Neural progenitor cell (in vitro differentiated cells): ENCODE measurements at regions not wholly inside any gene's neighbourhood (a gene's known extent, or its start where the extent isn't known, plus 50 kb on each side); places are given as distances from the start of the nearest gene placed in this dataset.

Experiments used
- DNase-seq: peaks from one replicate; pipeline ENCODE4 v3.0.0-alpha.2; 2016; ENCODE audit warnings: low spot score
- H2AFZ ChIP-seq: fragments of 200-600 bp; sonication (generic); replicated peaks from 2 replicates; pipeline ENCODE4 v1.6.1; 2016; ENCODE audit warnings: antibody characterized with exemption
- H3F3A ChIP-seq: fragments of 200-600 bp; sonication (generic); 2 replicates; pipeline ENCODE4 v1.6.1; 2016; ENCODE audit warnings: antibody characterized with exemption, low read depth
- H3K27ac ChIP-seq: fragments of 200-600 bp; sonication (generic); 2 replicates; pipeline ENCODE4 v1.5.1; 2016; ENCODE audit warnings: mild to moderate bottlenecking
- H3K27me3 ChIP-seq: fragments of 200-600 bp; sonication (generic); 2 replicates; pipeline ENCODE4 v1.6.1; 2016; ENCODE audit warnings: mild to moderate bottlenecking, moderate library complexity
- H3K36me3 ChIP-seq: fragments of 200-600 bp; sonication (generic); 2 replicates; pipeline ENCODE4 v1.5.1; 2016
- H3K4me1 ChIP-seq: fragments of 200-600 bp; sonication (generic); 2 replicates; pipeline ENCODE4 v1.6.1; 2016; ENCODE audit warnings: mixed run types
- H3K4me2 ChIP-seq: fragments of 200-600 bp; sonication (generic); 2 replicates; pipeline ENCODE4 v1.6.1; 2016
- H3K4me3 ChIP-seq: fragments of 200-600 bp; sonication (generic); 2 replicates; pipeline ENCODE4 v1.5.1; 2016
- H3K79me2 ChIP-seq: fragments of 200-600 bp; sonication (generic); 2 replicates; pipeline ENCODE4 v1.6.1; 2016; ENCODE audit warnings: low read depth
- H3K9ac ChIP-seq: fragments of 200-600 bp; sonication (generic); 2 replicates; pipeline ENCODE4 v1.6.1; 2016
- H3K9me3 ChIP-seq: fragments of 200-600 bp; sonication (generic); 2 replicates; pipeline ENCODE4 v1.5.1; 2016; ENCODE audit warnings: low read depth
- H4K20me1 ChIP-seq: fragments of 200-600 bp; sonication (generic); 2 replicates; pipeline ENCODE4 v1.6.1; 2016; ENCODE audit warnings: low read depth
- H3K27ac Mint-ChIP-seq: 3 replicates; pipeline ENCODE4 v1.8.0; 2021; ENCODE audit warnings: mixed read lengths
- H3K27me3 Mint-ChIP-seq: 2 replicates; pipeline ENCODE4 v1.8.0; 2022; ENCODE audit warnings: low read depth, mild to moderate bottlenecking, inconsistent platforms, moderate library complexity, mixed read lengths; ENCODE audit not compliant: insufficient read depth
- H3K36me3 Mint-ChIP-seq: 3 replicates; pipeline ENCODE4 v1.8.0; 2021; ENCODE audit warnings: mixed read lengths
- H3K4me1 Mint-ChIP-seq: 3 replicates; pipeline ENCODE4 v1.8.0; 2021; ENCODE audit warnings: mixed read lengths
- H3K4me3 Mint-ChIP-seq: 3 replicates; pipeline ENCODE4 v1.8.0; 2021; ENCODE audit warnings: mild to moderate bottlenecking, moderate library complexity, mixed read lengths
- H3K9me3 Mint-ChIP-seq: 3 replicates; pipeline ENCODE4 v1.8.0; 2020; ENCODE audit warnings: mixed read lengths
- CTCF ChIP-seq: fragments of 200-600 bp; sonication (generic); IDR thresholded peaks from 2 replicates; pipeline ENCODE4 v1.5.1; 2017; ENCODE audit warnings: antibody characterized with exemption, mild to moderate bottlenecking
- EZH2 ChIP-seq: fragments of 200-600 bp; sonication (generic); IDR thresholded peaks from 2 replicates; pipeline ENCODE4 v1.6.1; 2017; ENCODE audit warnings: antibody characterized with exemption, mild to moderate bottlenecking, moderate library complexity
- EZH2phosphoT487 ChIP-seq: fragments of 200-600 bp; sonication (generic); IDR thresholded peaks from 2 replicates; pipeline ENCODE4 v1.6.1; 2017; ENCODE audit warnings: antibody characterized with exemption

- no peaks in the 10 kb centered on the region for H4K20me1 ChIP-seq
- TF ChIP-seq EZH2, result no peak
- TF ChIP-seq CTCF, result no peak
- no peak for TF ChIP-seq EZH2phosphoT487
- H3K4me1 Mint-ChIP-seq, result peaks cover 6% of the 10 kb centered on the region
These were observed 261.8 kb downstream of the KLF12 start for GRCh38 chr13:73872397-73872796.

GRCh38 chr13:73870970-73871935 is 263.0 kb downstream of the KLF12 start:
- no peaks in the 10 kb centered on the region for H3K9me3 Mint-ChIP-seq
- no peak overlapping the region for H3K4me2 ChIP-seq
- H3F3A ChIP-seq, result no peaks in the 10 kb centered on the region
- H3K4me1 ChIP-seq, result peaks cover 8% of the 10 kb centered on the region
- no peak overlapping the region for H3K9ac ChIP-seq
- peaks cover 6% of the 10 kb centered on the region for H3K4me1 Mint-ChIP-seq
- no peaks in the 10 kb centered on the region for H4K20me1 ChIP-seq
- H3K27me3 ChIP-seq, result no peaks in the 10 kb centered on the region
- H2AFZ ChIP-seq, result no peak overlapping the region
- H3K79me2 ChIP-seq, result no peaks in the 10 kb centered on the region
- no peak for DNase-seq
- H3K27ac Mint-ChIP-seq, result no peak overlapping the region
- peaks cover 2% of the 10 kb centered on the region for H3K36me3 Mint-ChIP-seq
- TF ChIP-seq EZH2 (no peak), CTCF (no peak), EZH2phosphoT487 (no peak)
- H3K4me3 ChIP-seq, result no peak overlapping the region
- no peaks in the 10 kb centered on the region for H3K27me3 Mint-ChIP-seq
- no peak overlapping the region for H3K4me3 Mint-ChIP-seq
- H3K27ac ChIP-seq, result no peak overlapping the region
- no peaks in the 10 kb centered on the region for H3K9me3 ChIP-seq
- H3K36me3 ChIP-seq, result no peaks in the 10 kb centered on the region

More at GRCh38 chr13:73872397-73872796, 261.8 kb downstream of the KLF12 start:
- Histone ChIP-seq H3K27ac (no peak overlapping the region), H3K36me3 (no peaks in the 10 kb centered on the region), H3K27me3 (no peaks in the 10 kb centered on the region), H3K4me3 (no peak overlapping the region), H2AFZ (no peak overlapping the region), H3K79me2 (no peaks in the 10 kb centered on the region), H3K4me1 (peaks cover 8% of the 10 kb centered on the region), H3F3A (no peaks in the 10 kb centered on the region), H3K9me3 (no peaks in the 10 kb centered on the region), H3K9ac (no peak overlapping the region), H3K4me2 (no peak overlapping the region)
- H3K9me3 Mint-ChIP-seq, result peaks cover 2% of the 10 kb centered on the region
- no peak overlapping the region for H3K4me3 Mint-ChIP-seq
- peaks cover 3% of the 10 kb centered on the region for H3K36me3 Mint-ChIP-seq
- no peaks in the 10 kb centered on the region for H3K27me3 Mint-ChIP-seq
- H3K27ac Mint-ChIP-seq, result no peak overlapping the region
- DNase-seq, result no peak

- Histone ChIP-seq H3K36me3 (no peaks in the 10 kb centered on the region), H4K20me1 (no peaks in the 10 kb centered on the region), H3K79me2 (no peaks in the 10 kb centered on the region), H3K9me3 (no peaks in the 10 kb centered on the region), H3K4me2 (no peak overlapping the region), H3K4me1 (peaks cover 8% of the 10 kb centered on the region), H2AFZ (no peak overlapping the region), H3F3A (no peaks in the 10 kb centered on the region), H3K27me3 (no peaks in the 10 kb centered on the region), H3K27ac (no peak overlapping the region), H3K4me3 (no peak overlapping the region), H3K9ac (no peak overlapping the region)
- peaks cover 2% of the 10 kb centered on the region for H3K36me3 Mint-ChIP-seq
- no peaks in the 10 kb centered on the region for H3K9me3 Mint-ChIP-seq
- H3K4me1 Mint-ChIP-seq, result peaks cover 6% of the 10 kb centered on the region
- no peak overlapping the region for H3K27ac Mint-ChIP-seq
- no peak overlapping the region for H3K4me3 Mint-ChIP-seq
- no peaks in the 10 kb centered on the region for H3K27me3 Mint-ChIP-seq
- TF ChIP-seq EZH2, result no peak
- TF ChIP-seq CTCF, result no peak
- TF ChIP-seq EZH2phosphoT487, result no peak
- no peak for DNase-seq
These were observed 264.0 kb downstream of the KLF12 start for GRCh38 chr13:73870036-73870741.
